H1 (cell line): ENCODE measurements at regions not wholly inside any gene's neighbourhood (a gene's known extent, or its start where the extent isn't known, plus 50 kb on each side); places are given as distances from the start of the nearest gene placed in this dataset.

Source experiments
- CREB1 ChIP-seq: IDR thresholded peaks from 2 replicates; pipeline ENCODE4 v1.6.1; 2012; ENCODE audit warnings: inconsistent platforms
- CTCF ChIP-seq, 3 experiments: IDR thresholded peaks; 1 replicate in 2 of 3; 2 replicates in 1 of 3; pipeline versions ENCODE4 v1.5.1 to v1.6.1; 2011; ENCODE audit warnings: low read length in 3 of 3, mild to moderate bottlenecking in 3 of 3, inconsistent platforms in 2 of 3, low read depth in 1 of 3, moderate library complexity in 1 of 3; ENCODE audit not compliant: insufficient read depth in 1 of 3; ENCODE audit errors: control extremely low read depth in 1 of 3
- EP300 ChIP-seq, 2 experiments: IDR thresholded peaks; 1 replicate in 1 of 2; 2 replicates in 1 of 2; pipeline ENCODE4 v1.6.1; 2011 to 2012; ENCODE audit warnings: low read depth in 2 of 2, low read length in 2 of 2, mild to moderate bottlenecking in 2 of 2, borderline replicate concordance in 1 of 2, inconsistent platforms in 1 of 2, moderate library complexity in 1 of 2
- JUND ChIP-seq: IDR thresholded peaks from 2 replicates; pipeline ENCODE4 v1.6.1; 2011; ENCODE audit warnings: mild to moderate bottlenecking, improper control_type of control experiment, low read length
- POLR2AphosphoS5 ChIP-seq: IDR thresholded peaks from 2 replicates; pipeline ENCODE4 v1.6.1; 2011; ENCODE audit warnings: low read depth, low read length
- RAD21 ChIP-seq, 2 experiments: IDR thresholded peaks in 1 of 2; conservative IDR thresholded peaks in 1 of 2; 2 replicates each; pipeline ENCODE4 v1.6.1; 2011; ENCODE audit warnings: low read depth in 2 of 2, low read length in 2 of 2, improper control_type of control experiment in 1 of 2, inconsistent platforms in 1 of 2, mild to moderate bottlenecking in 1 of 2, moderate library complexity in 1 of 2
- SP1 ChIP-seq: IDR thresholded peaks from 2 replicates; pipeline ENCODE4 v1.6.1; 2011; ENCODE audit warnings: low read depth, low read length
- TBP ChIP-seq: IDR thresholded peaks from 2 replicates; pipeline ENCODE4 v1.6.1; 2011; ENCODE audit warnings: low read depth, low read length, improper control_type of control experiment

- TF ChIP-seq JUND = no peak
- no peak for TF ChIP-seq TBP
- no peak for TF ChIP-seq CREB1
- no peak for TF ChIP-seq POLR2AphosphoS5
- TF ChIP-seq SP1 = no peak
- TF ChIP-seq EP300 (IDR thresholded peaks at IDR 0.05; ENCODE audit: borderline replicate concordance in 1 of 2, low read depth in 2 of 2, low read length in 2 of 2) = no peak
- TF ChIP-seq CTCF (IDR thresholded peaks at IDR 0.05; ENCODE audit: control extremely low read depth in 1 of 3, insufficient read depth in 1 of 3, low read depth in 1 of 3, low read length in 3 of 3) = no peak
- no peak for TF ChIP-seq RAD21 (IDR thresholded peaks at IDR 0.05 in 1 of 2, conservative IDR thresholded peaks at IDR 0.05 in 1 of 2; ENCODE audit: low read depth in 2 of 2, low read length in 2 of 2)
Observed at GRCh38 chr5:165780901-165781300, 2275.5 kb downstream of the MAT2B start.
